ENCODE measurements at regions not wholly inside any gene's neighbourhood (a gene's known extent, or its start where the extent isn't known, plus 50 kb on each side); places are given as distances from the start of the nearest gene placed in this dataset.

DNA sequence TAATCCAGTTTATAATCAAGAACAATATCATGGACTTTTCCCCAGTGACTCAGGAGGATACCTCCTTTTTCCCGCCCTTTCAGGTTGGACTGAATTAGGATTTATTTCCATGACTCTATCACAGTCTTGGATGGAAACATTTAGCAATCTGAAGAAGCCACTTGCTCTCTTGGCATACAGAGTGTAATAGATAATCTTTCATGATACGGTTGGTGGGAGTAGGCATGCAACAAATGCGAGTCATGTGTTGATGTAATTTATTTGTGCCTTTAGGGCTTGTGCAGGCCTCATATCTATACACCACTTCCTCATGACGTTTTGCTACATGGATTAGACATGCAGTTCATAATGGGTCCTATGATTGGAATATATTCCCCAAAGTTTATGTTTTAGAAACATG, 54.2 kb upstream of the MCTP2 start:
- DNase-seq (ENCODE audit: low spot score): peak; percentile 79

GRCh38 chr15:94175420-94175819, 55.9 kb upstream of the MCTP2 start:
- DNase-seq (ENCODE audit: low spot score): no peak

GRCh38 chr15:94174399-94174802, 57.0 kb upstream of the MCTP2 start:
- DNase-seq (ENCODE audit: low spot score): peak; percentile 80

DNA sequence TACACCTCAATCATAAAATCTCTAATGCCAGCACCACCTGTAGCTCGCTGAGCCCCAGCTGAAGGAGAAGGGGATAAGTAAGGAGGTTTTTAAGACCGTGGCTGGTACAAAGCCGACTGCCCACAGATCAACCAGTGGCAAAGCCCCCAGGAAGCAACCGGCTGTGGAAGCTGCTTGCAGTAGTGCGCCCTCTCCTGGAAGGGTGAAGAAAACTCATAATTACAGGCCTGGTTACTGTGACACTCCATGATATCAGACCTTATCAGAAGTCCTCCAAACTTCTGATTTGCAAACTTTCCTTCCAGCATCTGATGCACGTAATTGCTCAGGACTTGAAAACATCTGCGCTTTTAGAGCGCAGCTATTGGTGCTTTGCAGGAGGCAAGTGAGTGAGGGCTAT, 63.1 kb upstream of the MCTP2 start:
- DNase-seq (ENCODE audit: low spot score): no peak

- DNase-seq (ENCODE audit: low spot score): no peak
Measured at GRCh38 chr15:94164971-94165370, 66.4 kb upstream of the MCTP2 start.

DNA sequence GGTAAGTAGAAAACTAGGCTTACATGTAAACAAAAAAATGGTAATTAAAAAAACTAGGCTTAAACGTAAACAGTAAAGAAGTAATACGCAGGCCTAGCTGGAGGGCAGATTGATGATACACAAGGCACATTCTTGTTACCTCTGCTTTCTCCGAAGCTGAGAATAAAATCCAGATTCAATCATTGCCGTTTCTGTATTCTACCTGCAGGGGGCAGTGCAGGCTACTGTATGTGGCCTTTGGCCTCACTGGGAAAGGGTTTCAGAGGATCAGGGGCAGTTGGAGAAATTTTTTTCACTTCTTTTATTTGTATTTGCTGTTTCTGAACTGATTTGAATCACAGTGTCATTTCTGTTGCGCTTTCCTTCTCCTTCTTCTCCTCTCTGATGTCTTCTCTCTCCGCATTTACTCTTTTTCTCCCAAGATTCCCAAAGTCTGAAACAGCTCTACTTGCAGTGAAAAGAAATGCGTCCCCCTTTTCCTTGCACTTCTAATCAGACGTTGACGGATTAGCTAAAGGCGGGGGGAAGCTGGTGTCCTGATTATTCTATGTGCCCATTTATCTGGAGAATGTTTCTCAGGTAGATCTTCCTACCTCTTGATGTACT, 67.1 kb upstream of the MCTP2 start:
- DNase-seq (ENCODE audit: low spot score): peak; percentile 70

- DNase-seq (ENCODE audit: low spot score): no peak
Measured at GRCh38 chr15:94162939-94163338, 68.4 kb upstream of the MCTP2 start.

DNA sequence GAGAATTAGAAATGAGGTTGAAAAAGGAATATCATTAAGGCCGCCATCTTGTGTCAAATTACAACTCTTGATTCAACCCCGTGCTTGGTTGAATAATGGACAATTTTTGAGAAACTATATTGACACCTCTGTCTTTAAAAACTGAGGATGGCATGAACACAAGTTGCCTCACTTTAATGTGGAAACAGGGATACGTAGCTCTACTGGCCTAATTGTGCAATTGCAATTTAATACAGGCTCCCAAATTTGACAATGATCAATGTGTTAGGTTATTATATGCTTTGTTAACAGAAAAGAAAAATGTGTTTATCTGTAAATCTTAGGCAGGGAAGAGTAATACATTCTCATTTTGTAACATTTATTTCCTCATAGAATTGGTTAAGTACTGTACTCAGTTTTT, 77.1 kb upstream of the MCTP2 start:
- no peak for DNase-seq (ENCODE audit: low spot score)

DNA sequence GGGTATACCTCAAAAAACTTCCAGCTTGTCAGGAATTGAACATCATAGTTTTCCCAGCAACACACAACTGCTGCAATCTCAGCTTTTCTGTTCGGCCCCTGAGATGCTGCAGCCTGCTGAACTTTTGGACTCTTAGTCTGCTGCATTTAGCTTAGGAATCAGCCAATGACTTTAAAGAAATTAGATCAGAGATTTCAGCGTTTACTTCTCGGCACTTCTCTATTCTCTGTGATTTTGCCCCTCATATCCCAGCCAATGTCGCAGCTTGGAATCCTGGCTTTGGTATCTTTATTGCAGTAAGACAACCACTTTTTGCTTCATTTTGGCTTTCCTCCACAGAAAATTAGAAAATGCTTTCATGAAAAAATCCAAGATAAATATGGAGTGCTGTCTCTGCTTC, 86.3 kb upstream of the MCTP2 start:
- DNase-seq (ENCODE audit: low spot score): no peak

DNA sequence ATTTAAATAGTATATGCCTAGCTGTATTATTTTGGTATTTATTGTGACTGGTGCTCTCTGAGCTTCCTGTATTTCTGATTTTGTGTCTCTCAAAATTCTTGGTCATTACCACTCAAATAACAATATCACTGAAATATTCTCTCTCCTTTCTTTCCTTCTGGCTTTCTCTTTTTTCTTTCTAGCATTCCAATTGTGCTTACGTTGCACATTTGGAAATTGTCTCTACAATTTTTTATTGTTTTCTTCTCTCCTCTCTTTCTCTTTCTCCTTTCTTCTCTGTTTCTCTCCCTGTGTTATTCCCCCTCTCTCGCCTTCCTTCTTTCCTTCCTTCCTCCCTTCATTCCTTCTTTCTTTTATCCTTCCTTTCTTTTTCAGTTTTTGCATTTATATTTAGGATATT, 89.6 kb upstream of the MCTP2 start:
- DNase-seq (ENCODE audit: low spot score): no peak

DNA sequence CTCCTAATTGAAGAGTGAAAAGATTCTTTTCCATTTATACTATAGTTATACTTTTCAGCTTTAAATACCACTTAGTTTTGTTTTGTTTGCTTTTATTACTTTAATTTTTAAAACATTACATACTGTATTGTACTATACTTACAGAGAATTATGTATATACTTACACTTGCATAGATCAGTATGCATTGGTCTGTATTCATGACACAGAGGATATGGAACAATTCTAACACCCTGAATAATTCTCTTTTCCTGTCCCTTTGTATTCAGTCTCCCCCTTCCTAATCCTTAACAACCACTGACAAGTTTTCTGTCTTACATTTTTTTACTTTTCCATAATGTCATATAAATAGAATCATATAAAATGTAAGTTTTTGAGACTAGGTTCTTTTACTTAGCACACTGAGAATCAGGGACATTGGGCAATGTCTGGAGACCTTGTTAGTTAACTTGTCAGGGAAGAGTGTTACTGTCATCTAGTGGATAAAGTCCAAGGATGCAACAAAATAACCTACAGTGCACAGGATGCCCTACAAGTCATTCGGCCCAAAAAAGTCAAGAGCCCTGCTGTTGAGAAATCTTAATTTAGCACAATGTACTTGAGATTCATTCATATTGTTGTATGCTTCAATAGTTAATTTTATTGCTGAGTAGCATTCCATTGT, 95.7 kb upstream of the MCTP2 start:
- no peak for DNase-seq (ENCODE audit: low spot score)

- no peak for DNase-seq (ENCODE audit: low spot score)
Measured at GRCh38 chr15:94131875-94132274, 99.5 kb upstream of the MCTP2 start.

GRCh38 chr15:94130504-94130903, 100.9 kb upstream of the MCTP2 start:
- no peak for DNase-seq (ENCODE audit: low spot score)

GRCh38 chr15:94127006-94127405, 104.4 kb upstream of the MCTP2 start:
- DNase-seq (ENCODE audit: low spot score): no peak

GRCh38 chr15:94125698-94126097, 105.7 kb upstream of the MCTP2 start:
- DNase-seq (ENCODE audit: low spot score): no peak

- no peak for DNase-seq (ENCODE audit: low spot score)
Measured at GRCh38 chr15:94125156-94125555, 106.2 kb upstream of the MCTP2 start.

- no peak for DNase-seq (ENCODE audit: low spot score)
Measured at GRCh38 chr15:94122516-94122915, 108.8 kb upstream of the MCTP2 start.

DNA sequence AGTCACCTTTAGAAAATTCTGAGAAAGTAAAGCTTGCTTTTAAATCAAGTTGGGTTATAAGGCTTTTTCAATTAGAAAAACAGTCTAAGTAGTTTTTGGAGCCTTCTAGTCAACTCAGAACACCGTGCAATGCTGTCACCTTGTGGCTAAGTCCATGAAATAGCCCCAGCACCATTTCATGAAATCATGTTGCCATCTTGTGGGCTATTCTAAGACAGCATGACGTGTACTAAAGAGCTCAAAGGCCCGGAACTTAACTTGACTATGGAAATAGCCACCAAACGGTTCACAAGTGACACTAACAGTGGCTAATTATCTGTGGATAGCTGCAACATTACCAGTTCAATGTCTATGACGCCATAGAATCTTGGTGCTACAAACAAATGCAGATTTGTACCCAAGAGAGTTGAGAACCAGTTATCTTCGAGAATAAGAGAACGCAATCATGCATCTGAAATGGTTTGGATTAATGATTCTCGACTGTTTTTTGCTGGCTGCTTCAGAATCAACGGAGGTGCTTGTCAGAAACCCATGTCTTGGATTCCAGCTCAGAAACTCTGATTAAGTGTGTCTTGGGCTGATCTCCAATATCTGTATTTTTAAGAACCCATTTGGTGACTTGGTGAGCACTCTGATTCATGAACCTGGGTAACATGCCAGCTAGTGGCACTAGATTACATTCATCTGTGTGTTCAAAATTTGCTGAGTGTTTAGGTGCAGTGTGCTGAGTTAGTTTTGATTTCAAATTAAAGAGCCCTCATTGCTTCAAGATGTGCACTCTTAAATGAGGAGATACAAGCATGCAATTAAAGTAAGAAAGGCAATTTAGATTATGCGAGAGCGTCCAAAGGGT, 111.2 kb upstream of the MCTP2 start:
- peak; percentile 82 for DNase-seq (ENCODE audit: low spot score)

DNA sequence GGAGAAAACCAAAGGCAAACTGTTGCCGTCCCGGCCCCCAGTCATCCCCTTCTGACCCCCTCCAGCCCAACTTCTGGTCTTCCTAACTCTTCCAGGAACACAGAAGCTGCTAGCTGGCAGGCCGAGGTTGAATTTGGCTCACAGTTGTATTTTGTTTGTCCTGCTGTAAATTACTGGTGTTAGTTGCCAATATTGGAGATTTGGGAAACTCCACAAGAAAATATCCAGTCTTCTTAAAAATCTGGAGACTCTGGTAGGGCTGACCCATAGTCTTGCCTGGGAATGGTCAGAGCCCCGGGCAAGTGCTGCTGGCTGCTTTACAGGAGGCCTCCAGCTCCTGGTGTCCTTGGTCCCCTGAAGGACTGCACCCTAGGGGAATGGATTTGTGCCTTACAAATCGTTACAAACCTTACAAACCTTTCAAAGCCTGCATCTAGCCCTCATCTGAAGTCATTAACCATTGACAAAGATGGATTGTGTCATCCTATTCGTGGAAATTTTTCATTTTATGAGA, 112.0 kb upstream of the MCTP2 start:
- no peak for DNase-seq (ENCODE audit: low spot score)

GRCh38 chr15:94110476-94111130, 120.8 kb upstream of the MCTP2 start:
- no peak for DNase-seq (ENCODE audit: low spot score)

DNA sequence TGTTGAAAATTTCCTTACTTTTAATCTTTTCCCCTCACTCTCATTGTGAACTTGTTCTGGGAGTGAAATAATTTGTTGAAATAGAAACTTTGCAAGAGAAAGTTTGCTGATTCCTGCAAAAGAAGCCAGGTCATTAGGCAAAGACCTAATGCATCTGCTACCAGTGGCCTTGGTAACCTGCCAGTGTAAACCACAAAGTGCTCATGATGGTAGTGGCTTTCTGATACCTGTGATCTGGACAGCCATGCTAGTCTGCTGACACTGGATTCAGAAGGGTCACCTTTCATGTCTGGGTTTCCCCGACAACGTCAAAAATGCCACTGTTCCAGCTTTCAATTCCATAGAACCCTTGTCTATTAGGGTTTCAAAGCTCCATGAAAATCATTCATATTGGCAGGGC, 123.7 kb upstream of the MCTP2 start:
- no peak for DNase-seq (ENCODE audit: low spot score)

GRCh38 chr15:94105760-94106159, 125.6 kb upstream of the MCTP2 start:
- DNase-seq (ENCODE audit: low spot score): peak; percentile 62

DNA sequence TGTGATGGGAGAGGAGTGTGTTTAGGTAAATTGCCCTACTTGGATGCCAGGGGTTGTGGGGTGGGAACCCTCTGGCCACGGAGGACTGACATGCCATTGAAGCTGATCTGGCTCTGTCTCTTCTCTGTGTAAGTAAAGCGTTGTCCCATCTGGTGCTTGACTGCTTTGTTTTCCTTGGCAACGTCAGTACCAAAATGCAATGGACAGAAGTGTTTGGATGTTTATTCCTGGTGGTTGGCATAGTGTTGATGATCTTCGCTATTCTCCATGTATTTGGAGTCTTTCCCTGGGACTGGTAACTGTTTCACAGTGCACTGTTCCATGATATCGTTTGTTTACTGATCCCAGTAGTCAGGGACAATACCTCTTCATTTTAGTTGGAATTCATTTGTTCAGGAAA, 130.5 kb upstream of the MCTP2 start:
- no peak for DNase-seq (ENCODE audit: low spot score)
